ENCODE measurements at regions not wholly inside any gene's neighbourhood (a gene's known extent, or its start where the extent isn't known, plus 50 kb on each side); places are given as distances from the start of the nearest gene placed in this dataset.
A peak's percentile ranks its signal among the peaks of the same experiment; 100 is the strongest.

DNA sequence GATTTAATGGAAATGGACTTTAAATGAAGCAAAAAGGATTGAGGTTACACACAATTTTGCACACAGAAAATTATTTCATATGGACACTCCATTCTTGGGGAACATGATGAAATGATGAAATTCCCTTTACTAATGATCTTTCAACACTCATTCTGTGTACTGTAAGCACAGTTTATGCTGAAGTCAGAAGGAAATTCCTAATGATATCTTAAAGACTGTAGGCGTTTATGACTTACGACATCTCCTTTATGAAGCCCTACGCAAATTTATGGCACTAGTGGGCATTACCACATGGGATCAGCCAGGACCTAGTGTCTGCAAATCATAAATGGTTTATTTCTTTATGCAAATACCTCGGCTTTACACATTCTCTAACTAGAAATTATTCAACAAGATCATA is 97.9 kb upstream of the SOX5 start:
- no peak overlapping the region for H2AFZ ChIP-seq (ENCODE audit: low read length)
- TF ChIP-seq, protein P1, sequence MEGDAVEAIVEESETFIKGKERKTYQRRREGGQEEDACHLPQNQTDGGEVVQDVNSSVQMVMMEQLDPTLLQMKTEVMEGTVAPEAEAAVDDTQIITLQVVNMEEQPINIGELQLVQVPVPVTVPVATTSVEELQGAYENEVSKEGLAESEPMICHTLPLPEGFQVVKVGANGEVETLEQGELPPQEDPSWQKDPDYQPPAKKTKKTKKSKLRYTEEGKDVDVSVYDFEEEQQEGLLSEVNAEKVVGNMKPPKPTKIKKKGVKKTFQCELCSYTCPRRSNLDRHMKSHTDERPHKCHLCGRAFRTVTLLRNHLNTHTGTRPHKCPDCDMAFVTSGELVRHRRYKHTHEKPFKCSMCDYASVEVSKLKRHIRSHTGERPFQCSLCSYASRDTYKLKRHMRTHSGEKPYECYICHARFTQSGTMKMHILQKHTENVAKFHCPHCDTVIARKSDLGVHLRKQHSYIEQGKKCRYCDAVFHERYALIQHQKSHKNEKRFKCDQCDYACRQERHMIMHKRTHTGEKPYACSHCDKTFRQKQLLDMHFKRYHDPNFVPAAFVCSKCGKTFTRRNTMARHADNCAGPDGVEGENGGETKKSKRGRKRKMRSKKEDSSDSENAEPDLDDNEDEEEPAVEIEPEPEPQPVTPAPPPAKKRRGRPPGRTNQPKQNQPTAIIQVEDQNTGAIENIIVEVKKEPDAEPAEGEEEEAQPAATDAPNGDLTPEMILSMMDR (IDR thresholded peaks at IDR 0.05; ENCODE audit: extremely low read depth, low read depth, low read length): no peak
- H4K20me1 ChIP-seq (ENCODE audit: insufficient read depth, low read length): no peaks in the 10 kb centered on the region
- H3K36me3 ChIP-seq (ENCODE audit: insufficient read depth, low read length): no peaks in the 10 kb centered on the region
- peaks cover 3% of the 10 kb centered on the region for H3K27me3 ChIP-seq (ENCODE audit: insufficient read depth, low read length)
- no peaks in the 10 kb centered on the region for H3K9me3 ChIP-seq (ENCODE audit: low read depth, low read length)
- H3K27ac ChIP-seq (ENCODE audit: low read depth, low read length): no peak overlapping the region
- DNase-seq (ENCODE audit: insufficient read length, low spot score, missing footprints): no peak
- no peaks in the 10 kb centered on the region for H3K79me2 ChIP-seq (ENCODE audit: insufficient read depth, low read length)
- peaks cover 11% of the 10 kb centered on the region for H3K4me1 ChIP-seq (ENCODE audit: insufficient read depth, low read length)
- no peak overlapping the region for H3K4me2 ChIP-seq (ENCODE audit: insufficient read depth, low read length)
- no peak overlapping the region for H3K4me3 ChIP-seq (ENCODE audit: insufficient read depth, low read length)

DNA sequence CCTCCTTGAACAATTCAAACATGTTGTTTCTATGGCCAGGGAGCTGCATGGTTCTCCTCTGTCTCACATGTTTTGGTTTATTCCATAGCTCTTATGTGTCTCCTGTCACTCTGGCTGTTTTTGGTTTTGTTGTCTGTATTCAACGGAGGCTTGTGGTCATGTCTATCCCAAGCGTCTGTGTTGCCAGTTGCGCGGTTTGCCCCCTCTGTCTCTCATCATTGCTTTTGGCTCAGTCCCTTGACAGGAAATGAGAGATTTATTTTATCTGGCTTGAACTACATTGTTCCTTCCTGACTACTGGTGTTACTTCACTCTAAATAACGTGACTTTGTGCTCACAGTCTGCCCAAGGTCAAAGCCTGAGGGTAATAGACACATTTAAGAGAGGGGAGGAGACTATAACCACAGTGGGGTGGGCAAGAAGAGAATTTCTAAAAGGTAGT is 96.4 kb upstream of the SOX5 start:
- TF ChIP-seq, protein P1 (IDR thresholded peaks at IDR 0.05; ENCODE audit: extremely low read depth, low read depth, low read length): no peak
- peak overlapping the region; percentile 52 for H3K4me2 ChIP-seq (ENCODE audit: insufficient read depth, low read length)

DNA sequence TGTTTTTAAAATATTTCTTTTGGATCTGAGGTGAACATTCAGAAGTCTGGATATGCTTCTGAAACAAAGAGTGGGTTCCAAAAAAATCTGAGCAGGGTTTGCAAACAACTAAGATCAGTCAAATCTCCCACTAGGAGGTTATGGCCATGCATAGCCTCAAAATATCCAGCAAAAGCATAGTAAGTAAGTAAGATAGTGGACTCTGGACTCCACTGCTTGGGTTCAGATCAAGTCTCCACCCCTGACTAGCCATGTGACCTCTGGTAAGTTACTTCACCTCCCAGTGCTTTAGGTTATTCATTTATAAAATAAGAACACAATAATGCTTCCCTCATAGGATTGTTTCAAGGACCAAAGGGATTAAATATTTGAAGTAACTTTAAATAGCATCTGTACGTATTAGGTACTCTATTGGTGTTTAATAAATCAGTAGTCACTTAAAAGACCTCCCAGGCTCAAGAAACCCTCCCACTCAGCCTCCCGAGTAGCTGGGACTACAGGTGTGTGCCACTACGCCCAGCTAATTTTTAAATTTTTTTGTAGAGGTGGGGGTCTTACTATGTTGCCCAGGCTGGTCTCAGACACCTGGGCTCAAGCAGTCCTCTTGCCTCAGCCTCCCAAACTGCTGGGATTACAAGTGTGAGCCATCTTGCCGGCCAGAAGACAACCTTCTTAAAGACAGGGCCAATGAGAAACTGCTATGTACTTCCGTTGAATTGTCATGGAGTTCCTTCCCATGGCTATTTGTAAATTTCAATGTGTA is 95.7 kb upstream of the SOX5 start:
- TF ChIP-seq, protein P1 (IDR thresholded peaks at IDR 0.05; ENCODE audit: extremely low read depth, low read depth, low read length): no peak
- H3K36me3 ChIP-seq (ENCODE audit: insufficient read depth, low read length): no peaks in the 10 kb centered on the region
- no peaks in the 10 kb centered on the region for H4K20me1 ChIP-seq (ENCODE audit: insufficient read depth, low read length)
- H3K4me3 ChIP-seq (ENCODE audit: insufficient read depth, low read length): no peak overlapping the region
- no peak overlapping the region for H3K4me2 ChIP-seq (ENCODE audit: insufficient read depth, low read length)
- H3K4me1 ChIP-seq (ENCODE audit: insufficient read depth, low read length): peaks cover 11% of the 10 kb centered on the region
- H3K27me3 ChIP-seq (ENCODE audit: insufficient read depth, low read length): peaks cover 3% of the 10 kb centered on the region
- H2AFZ ChIP-seq (ENCODE audit: low read length): no peak overlapping the region
- peak; percentile 3 for DNase-seq (ENCODE audit: insufficient read length, low spot score, missing footprints)
- no peaks in the 10 kb centered on the region for H3K9me3 ChIP-seq (ENCODE audit: low read depth, low read length)
- H3K27ac ChIP-seq (ENCODE audit: low read depth, low read length): no peak overlapping the region
- no peaks in the 10 kb centered on the region for H3K79me2 ChIP-seq (ENCODE audit: insufficient read depth, low read length)

More for the DNA sequence above, 96.4 kb upstream of the SOX5 start:
- no peaks in the 10 kb centered on the region for H3K79me2 ChIP-seq (ENCODE audit: insufficient read depth, low read length)
- H3K36me3 ChIP-seq (ENCODE audit: insufficient read depth, low read length): no peaks in the 10 kb centered on the region
- H2AFZ ChIP-seq (ENCODE audit: low read length): no peak overlapping the region
- no peak overlapping the region for H3K4me3 ChIP-seq (ENCODE audit: insufficient read depth, low read length)
- H3K27ac ChIP-seq (ENCODE audit: low read depth, low read length): no peak overlapping the region
- H3K4me1 ChIP-seq (ENCODE audit: insufficient read depth, low read length): peaks cover 11% of the 10 kb centered on the region
- peaks cover 3% of the 10 kb centered on the region for H3K27me3 ChIP-seq (ENCODE audit: insufficient read depth, low read length)
- H4K20me1 ChIP-seq (ENCODE audit: insufficient read depth, low read length): no peaks in the 10 kb centered on the region
- DNase-seq (ENCODE audit: insufficient read length, low spot score, missing footprints): peak; percentile 31
- no peaks in the 10 kb centered on the region for H3K9me3 ChIP-seq (ENCODE audit: low read depth, low read length)

DNA sequence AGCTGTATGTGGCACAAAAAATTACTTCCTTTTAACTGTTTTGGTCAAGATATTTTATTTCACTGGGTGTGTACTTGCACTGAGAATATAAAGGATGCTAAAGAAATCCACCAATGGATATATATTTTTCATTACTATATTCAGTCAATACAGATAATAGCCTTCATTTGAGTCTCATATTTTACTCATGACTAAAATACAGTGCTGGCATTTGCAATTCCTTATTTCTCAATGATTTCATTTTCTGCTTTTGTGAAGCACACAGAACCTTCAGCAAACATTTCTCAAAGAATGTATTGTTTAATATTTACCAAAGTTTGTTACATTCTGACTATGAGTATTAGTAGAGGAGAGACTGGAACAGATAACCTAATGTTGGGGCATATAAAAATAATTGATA is 93.2 kb upstream of the SOX5 start:
- DNase-seq (ENCODE audit: insufficient read length, low spot score, missing footprints): no peak
- Histone ChIP-seq H3K4me1 (ENCODE audit: insufficient read depth, low read length) (peaks cover 28% of the 10 kb centered on the region), H3K9me3 (ENCODE audit: low read depth, low read length) (no peaks in the 10 kb centered on the region), H2AFZ (ENCODE audit: low read length) (no peak overlapping the region), H3K27me3 (ENCODE audit: insufficient read depth, low read length) (peaks cover 2% of the 10 kb centered on the region), H4K20me1 (ENCODE audit: insufficient read depth, low read length) (no peaks in the 10 kb centered on the region), H3K79me2 (ENCODE audit: insufficient read depth, low read length) (no peaks in the 10 kb centered on the region), H3K27ac (ENCODE audit: low read depth, low read length) (no peak overlapping the region), H3K36me3 (ENCODE audit: insufficient read depth, low read length) (no peaks in the 10 kb centered on the region), H3K4me3 (ENCODE audit: insufficient read depth, low read length) (no peak overlapping the region), H3K4me2 (ENCODE audit: insufficient read depth, low read length) (no peak overlapping the region)
- TF ChIP-seq, protein P1 (IDR thresholded peaks at IDR 0.05; ENCODE audit: extremely low read depth, low read depth, low read length): no peak
